SU-DHL-6 (cell line): ENCODE measurements at regions not wholly inside any gene's neighbourhood (a gene's known extent, or its start where the extent isn't known, plus 50 kb on each side); places are given as distances from the start of the nearest gene placed in this dataset.

ENCODE experiments used
- H2AFZ ChIP-seq: fragments of 200-600 bp; sonication (generic); 2 replicates; pipeline ENCODE4 v1.6.1; 2014; ENCODE audit warnings: low read depth, mild to moderate bottlenecking, moderate library complexity, mixed read lengths, antibody characterized with exemption, low read length; ENCODE audit not compliant: severe bottlenecking
- H3F3A ChIP-seq: fragments of 200-600 bp; shearing (Covaris generic); 2 replicates; pipeline ENCODE4 v1.6.0; 2016; ENCODE audit warnings: antibody characterized with exemption, mild to moderate bottlenecking; ENCODE audit not compliant: insufficient read depth
- H3K27ac ChIP-seq: fragments of 200-600 bp; sonication (generic); 2 replicates; pipeline ENCODE4 v1.5.1; 2016; ENCODE audit warnings: low read depth, mild to moderate bottlenecking, low read length, moderate library complexity, mixed read lengths
- H3K27me3 ChIP-seq: fragments of 200-600 bp; sonication (generic), shearing (Covaris generic); 2 replicates; pipeline ENCODE4 v1.6.0; 2014; ENCODE audit warnings: mild to moderate bottlenecking, low read length
- H3K36me3 ChIP-seq: fragments of 200-600 bp; sonication (generic); 2 replicates; pipeline ENCODE4 v1.6.1; 2014; ENCODE audit warnings: mild to moderate bottlenecking, low read length, mixed read lengths
- H3K4me2 ChIP-seq: fragments of 300-600, 200-600 bp; shearing (Covaris generic), sonication (generic); 2 replicates; pipeline ENCODE4 v1.6.0; 2014; ENCODE audit warnings: low read length, low read depth, mild to moderate bottlenecking; ENCODE audit not compliant: poor library complexity, severe bottlenecking
- H3K4me3 ChIP-seq: fragments of 200-600 bp; sonication (generic); 2 replicates; pipeline ENCODE4 v1.5.1; 2014; ENCODE audit warnings: antibody characterized with exemption, low read length, mild to moderate bottlenecking, mixed read lengths; ENCODE audit not compliant: insufficient read depth, poor library complexity, severe bottlenecking
- H3K79me2 ChIP-seq: fragments of 200-600 bp; sonication (generic); 2 replicates; pipeline ENCODE4 v1.6.1; 2014; ENCODE audit warnings: mild to moderate bottlenecking, low read length, moderate library complexity; ENCODE audit not compliant: insufficient read depth
- H3K9ac ChIP-seq: fragments of 200-600 bp; sonication (generic); 2 replicates; pipeline ENCODE4 v1.7.0; 2014; ENCODE audit warnings: mild to moderate bottlenecking, low read length
- H3K9me2 ChIP-seq: fragments of 200-600 bp; sonication (generic); replicated peaks from 2 replicates; pipeline ENCODE4 v1.6.1; 2014; ENCODE audit warnings: low read length; ENCODE audit not compliant: insufficient read depth
- H3K9me3 ChIP-seq: fragments of 200-600 bp; sonication (generic); 2 replicates; pipeline ENCODE4 v1.6.1; 2014; ENCODE audit warnings: low read length, mixed read lengths; ENCODE audit not compliant: insufficient read depth
- H4K20me1 ChIP-seq: fragments of 200-600 bp; sonication (generic); 2 replicates; pipeline ENCODE4 v1.6.1; 2014; ENCODE audit warnings: low read depth, mild to moderate bottlenecking, antibody characterized with exemption, low read length, moderate library complexity, mixed read lengths
- EZH2phosphoT487 ChIP-seq: fragments of 200-600 bp; sonication (generic), shearing (Covaris generic); conservative IDR thresholded peaks from 2 replicates; pipeline ENCODE4 v1.6.1; 2018; ENCODE audit warnings: mild to moderate bottlenecking, antibody characterized with exemption, low read length, moderate library complexity, mixed read lengths
- TF ChIP-seq, protein P1 (sequence below): fragments of 200-600 bp; sonication (generic); IDR thresholded peaks from one replicate; pipeline ENCODE4 v1.5.1; 2017; ENCODE audit warnings: antibody characterized with exemption, mild to moderate bottlenecking, low read length, moderate library complexity; ENCODE audit not compliant: insufficient read depth, poor library complexity, severe bottlenecking

DNA sequence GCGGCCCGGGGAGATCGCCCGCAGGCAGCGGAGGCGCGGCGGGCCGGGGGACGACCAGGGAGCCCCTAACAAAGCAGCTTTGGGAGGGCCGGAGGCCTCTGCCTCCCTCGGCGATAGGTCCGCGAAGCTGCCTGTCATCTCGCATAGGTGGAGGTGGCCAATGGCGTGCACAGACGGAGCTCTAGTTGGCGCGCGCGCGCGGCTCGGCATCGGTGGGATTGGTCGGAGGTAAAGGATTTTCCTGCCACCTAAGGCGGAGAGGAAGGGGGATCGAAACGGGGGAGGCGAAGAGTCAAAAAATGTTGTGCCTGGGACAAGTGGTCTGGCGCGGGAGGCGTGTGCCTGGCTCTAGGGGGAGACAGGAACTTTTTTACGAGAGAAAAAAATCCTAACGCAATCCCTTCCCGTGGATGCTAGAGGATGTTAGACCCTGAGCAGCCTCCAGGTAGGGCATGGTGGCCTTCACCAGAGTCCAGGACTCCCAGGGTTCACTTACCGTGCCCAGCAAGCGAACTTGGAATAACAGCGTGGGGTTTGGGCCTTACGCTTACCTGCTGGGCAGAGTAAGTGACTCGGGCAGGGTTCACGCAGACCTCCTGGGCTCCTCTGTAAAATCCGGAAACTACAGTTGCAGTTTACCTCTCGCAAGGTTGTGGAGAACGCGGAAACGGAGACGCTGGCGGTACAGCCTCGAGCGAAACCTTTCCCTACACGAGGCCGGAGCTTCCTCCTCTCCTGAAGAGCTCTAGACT is 99.9 kb upstream of the SOD1 start:
- peak overlapping the region; percentile 87 for H3K27ac ChIP-seq
- no peaks in the 10 kb centered on the region for H3F3A ChIP-seq
- H3K4me3 ChIP-seq = peak overlapping the region; percentile 66
- H3K9me3 ChIP-seq = no peaks in the 10 kb centered on the region
- peak overlapping the region; percentile 72 for H3K4me2 ChIP-seq
- peaks cover 56% of the 10 kb centered on the region for H3K79me2 ChIP-seq
- 0 out of 2 replicates have a peak, but pooled peaks cover 3% of the 10 kb centered on the region for H4K20me1 ChIP-seq
- peak overlapping the region; percentile 78 for H3K9ac ChIP-seq
- H3K36me3 ChIP-seq = no peaks in the 10 kb centered on the region
- TF ChIP-seq, protein P1, sequence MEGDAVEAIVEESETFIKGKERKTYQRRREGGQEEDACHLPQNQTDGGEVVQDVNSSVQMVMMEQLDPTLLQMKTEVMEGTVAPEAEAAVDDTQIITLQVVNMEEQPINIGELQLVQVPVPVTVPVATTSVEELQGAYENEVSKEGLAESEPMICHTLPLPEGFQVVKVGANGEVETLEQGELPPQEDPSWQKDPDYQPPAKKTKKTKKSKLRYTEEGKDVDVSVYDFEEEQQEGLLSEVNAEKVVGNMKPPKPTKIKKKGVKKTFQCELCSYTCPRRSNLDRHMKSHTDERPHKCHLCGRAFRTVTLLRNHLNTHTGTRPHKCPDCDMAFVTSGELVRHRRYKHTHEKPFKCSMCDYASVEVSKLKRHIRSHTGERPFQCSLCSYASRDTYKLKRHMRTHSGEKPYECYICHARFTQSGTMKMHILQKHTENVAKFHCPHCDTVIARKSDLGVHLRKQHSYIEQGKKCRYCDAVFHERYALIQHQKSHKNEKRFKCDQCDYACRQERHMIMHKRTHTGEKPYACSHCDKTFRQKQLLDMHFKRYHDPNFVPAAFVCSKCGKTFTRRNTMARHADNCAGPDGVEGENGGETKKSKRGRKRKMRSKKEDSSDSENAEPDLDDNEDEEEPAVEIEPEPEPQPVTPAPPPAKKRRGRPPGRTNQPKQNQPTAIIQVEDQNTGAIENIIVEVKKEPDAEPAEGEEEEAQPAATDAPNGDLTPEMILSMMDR = no peak
- TF ChIP-seq EZH2phosphoT487 = no peak
- no peaks in the 10 kb centered on the region for H3K27me3 ChIP-seq
- no peaks in the 10 kb centered on the region for H3K9me2 ChIP-seq
- peak overlapping the region; percentile 21 for H2AFZ ChIP-seq

DNA sequence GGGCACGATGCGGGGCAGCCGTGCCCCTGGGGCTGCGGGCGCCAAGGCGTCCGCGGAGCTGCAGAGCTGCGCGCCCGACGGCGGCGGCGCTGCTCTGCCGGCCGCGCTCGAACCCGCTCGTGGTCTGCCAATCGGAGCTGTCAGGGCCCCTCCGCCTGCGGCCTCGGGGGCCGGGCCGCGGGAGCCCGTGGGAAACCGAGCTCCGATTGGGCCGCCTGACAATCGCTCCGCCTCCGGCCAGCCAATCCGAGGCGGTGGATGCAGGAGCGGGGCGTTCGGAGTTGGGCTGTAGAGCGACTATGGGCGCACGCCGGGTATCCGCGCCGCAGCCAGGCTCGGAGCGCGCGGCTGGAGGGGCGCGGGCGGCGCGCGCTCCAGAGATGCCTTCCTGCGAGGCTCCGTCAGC is 100.5 kb upstream of the SOD1 start:
- no peak for TF ChIP-seq EZH2phosphoT487
- TF ChIP-seq, protein P1 = no peak

DNA sequence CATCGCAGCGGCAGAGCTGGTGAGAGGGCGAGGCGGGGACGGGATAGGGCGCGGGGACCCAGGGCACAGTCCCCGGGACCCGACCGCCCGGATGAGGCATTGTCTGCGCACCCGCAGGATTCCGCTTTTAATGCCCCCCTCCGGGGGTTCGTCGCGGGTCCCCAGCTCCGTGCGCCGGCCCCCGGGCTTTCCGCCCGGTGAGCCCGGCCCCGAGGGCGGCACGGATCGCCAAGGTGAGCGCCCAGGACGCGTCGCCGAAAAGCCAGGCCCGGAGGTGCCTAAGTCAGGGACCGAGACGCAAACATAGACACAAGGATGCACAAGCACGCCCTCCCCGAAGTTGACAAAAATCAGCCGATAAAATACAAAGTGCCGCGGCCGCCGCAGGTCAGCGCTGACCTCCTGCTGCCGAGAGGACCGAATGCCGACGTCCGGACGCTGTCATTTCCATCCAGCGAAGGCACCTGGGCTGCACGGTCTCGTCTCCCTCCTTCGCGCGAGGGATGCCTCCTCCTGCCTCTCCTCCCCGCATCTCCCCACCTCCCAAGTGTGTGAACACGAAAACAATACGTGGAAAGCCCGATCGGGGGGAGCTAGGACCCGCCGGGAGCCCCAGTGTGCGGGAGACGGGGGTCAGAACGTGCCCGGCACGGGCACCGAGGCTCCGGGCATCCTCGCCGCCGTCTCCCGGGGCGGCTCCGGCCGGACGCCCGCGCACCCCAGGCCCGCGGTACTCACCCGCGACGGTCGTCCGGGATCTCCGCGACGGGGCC is 101.1 kb upstream of the SOD1 start:
- no peak for TF ChIP-seq EZH2phosphoT487
- TF ChIP-seq, protein P1 = no peak

More for the DNA sequence above, 100.5 kb upstream of the SOD1 start:
- no peaks in the 10 kb centered on the region for H3K36me3 ChIP-seq
- no peaks in the 10 kb centered on the region for H3K27me3 ChIP-seq
- peak overlapping the region; percentile 72 for H3K4me2 ChIP-seq
- peak overlapping the region; percentile 87 for H3K27ac ChIP-seq
- no peaks in the 10 kb centered on the region for H3F3A ChIP-seq
- 0 out of 2 replicates have a peak, but pooled peaks cover 3% of the 10 kb centered on the region for H4K20me1 ChIP-seq
- peak overlapping the region; percentile 66 for H3K4me3 ChIP-seq
- peak overlapping the region; percentile 78 for H3K9ac ChIP-seq
- H3K9me2 ChIP-seq = no peaks in the 10 kb centered on the region
- no peaks in the 10 kb centered on the region for H3K9me3 ChIP-seq
- peak overlapping the region; percentile 70 for H2AFZ ChIP-seq
- H3K79me2 ChIP-seq = peaks cover 62% of the 10 kb centered on the region

More for the DNA sequence above, 101.1 kb upstream of the SOD1 start:
- peak overlapping the region; percentile 71 for H3K4me2 ChIP-seq
- H3K9me2 ChIP-seq = no peaks in the 10 kb centered on the region
- H3F3A ChIP-seq = no peaks in the 10 kb centered on the region
- peak overlapping the region; percentile 54 for H3K27ac ChIP-seq
- peak overlapping the region; percentile 66 for H3K4me3 ChIP-seq
- no peaks in the 10 kb centered on the region for H3K36me3 ChIP-seq
- peak overlapping the region; percentile 78 for H3K9ac ChIP-seq
- H3K79me2 ChIP-seq = peaks cover 68% of the 10 kb centered on the region
- H3K27me3 ChIP-seq = no peaks in the 10 kb centered on the region
- no peaks in the 10 kb centered on the region for H3K9me3 ChIP-seq
- H2AFZ ChIP-seq = peak overlapping the region; percentile 70
- 0 out of 2 replicates have a peak, but pooled peaks cover 3% of the 10 kb centered on the region for H4K20me1 ChIP-seq
